ENCODE measurements at regions not wholly inside any gene's neighbourhood (a gene's known extent, or its start where the extent isn't known, plus 50 kb on each side); places are given as distances from the start of the nearest gene placed in this dataset.

DNA sequence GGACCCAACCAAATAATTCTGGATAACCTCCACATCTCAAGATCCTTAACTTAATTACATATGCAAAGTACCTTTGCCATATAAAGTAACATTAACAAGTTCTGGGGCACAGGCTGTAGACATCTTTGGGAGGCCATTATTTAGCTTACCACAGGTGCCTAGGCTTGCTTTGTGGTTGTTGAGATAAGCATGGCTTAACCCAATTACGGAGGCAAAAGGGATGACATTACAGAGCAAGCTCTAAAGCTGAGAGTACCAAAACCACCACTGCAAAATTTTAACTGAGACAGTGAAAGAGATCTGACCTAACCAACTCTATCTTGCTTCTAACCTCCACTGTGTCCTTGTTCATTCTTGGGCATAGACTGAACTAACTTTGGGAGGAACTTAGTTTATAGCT lies 502.9 kb upstream of the ATXN8OS start:
- Histone ChIP-seq H3K36me3 (no peaks in the 10 kb centered on the region), H3K4me1 (ENCODE audit: low read depth) (peaks cover 21% of the 10 kb centered on the region), H3K9me3 (ENCODE audit: low read depth) (no peaks in the 10 kb centered on the region), H3K27me3 (no peaks in the 10 kb centered on the region), H3K27ac (no peak overlapping the region), H3K4me3 (no peak overlapping the region)
- no peak for DNase-seq (ENCODE audit: low read depth in 1 of 2, low spot score in 1 of 2)
- TF ChIP-seq, protein P1, sequence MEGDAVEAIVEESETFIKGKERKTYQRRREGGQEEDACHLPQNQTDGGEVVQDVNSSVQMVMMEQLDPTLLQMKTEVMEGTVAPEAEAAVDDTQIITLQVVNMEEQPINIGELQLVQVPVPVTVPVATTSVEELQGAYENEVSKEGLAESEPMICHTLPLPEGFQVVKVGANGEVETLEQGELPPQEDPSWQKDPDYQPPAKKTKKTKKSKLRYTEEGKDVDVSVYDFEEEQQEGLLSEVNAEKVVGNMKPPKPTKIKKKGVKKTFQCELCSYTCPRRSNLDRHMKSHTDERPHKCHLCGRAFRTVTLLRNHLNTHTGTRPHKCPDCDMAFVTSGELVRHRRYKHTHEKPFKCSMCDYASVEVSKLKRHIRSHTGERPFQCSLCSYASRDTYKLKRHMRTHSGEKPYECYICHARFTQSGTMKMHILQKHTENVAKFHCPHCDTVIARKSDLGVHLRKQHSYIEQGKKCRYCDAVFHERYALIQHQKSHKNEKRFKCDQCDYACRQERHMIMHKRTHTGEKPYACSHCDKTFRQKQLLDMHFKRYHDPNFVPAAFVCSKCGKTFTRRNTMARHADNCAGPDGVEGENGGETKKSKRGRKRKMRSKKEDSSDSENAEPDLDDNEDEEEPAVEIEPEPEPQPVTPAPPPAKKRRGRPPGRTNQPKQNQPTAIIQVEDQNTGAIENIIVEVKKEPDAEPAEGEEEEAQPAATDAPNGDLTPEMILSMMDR (IDR thresholded peaks at IDR 0.05; ENCODE audit: low read depth, low read length) = no peak

DNA sequence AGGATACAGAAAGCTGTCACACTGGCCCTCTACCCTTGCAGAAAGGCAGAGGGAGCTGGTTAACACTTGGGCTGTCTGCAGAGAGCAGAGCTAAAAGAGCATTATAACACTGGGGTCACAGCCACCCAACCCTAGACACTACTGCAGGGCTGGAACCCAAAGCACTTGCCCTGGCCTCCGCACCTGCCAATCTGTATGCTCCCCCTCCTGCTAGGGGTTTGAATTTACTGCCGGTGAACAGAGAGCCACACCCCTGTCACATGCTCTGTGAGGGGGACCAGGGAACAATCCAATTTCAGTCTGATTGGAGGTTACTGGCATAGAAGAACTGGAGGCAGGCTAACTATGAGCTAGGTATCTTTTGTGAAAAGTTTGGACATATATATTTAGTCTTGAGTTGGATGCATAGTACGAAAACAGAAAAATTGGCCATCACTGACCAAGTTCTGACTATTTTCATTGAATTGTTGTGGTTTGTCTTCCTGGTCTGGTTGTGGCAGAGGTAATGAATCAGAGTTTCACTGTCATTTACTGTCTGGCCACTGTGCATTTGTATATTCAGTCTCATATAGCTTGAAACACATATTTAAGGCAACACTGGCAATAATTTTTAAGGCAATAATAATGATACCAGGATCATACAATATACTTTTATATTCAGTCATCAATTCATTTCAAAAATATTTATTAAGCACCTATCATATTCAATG lies 504.3 kb upstream of the ATXN8OS start:
- Histone ChIP-seq H3K9me3 (ENCODE audit: low read depth) (no peaks in the 10 kb centered on the region), H3K27me3 (no peaks in the 10 kb centered on the region), H3K27ac (no peak overlapping the region), H3K36me3 (no peaks in the 10 kb centered on the region), H3K4me3 (no peak overlapping the region), H3K4me1 (ENCODE audit: low read depth) (peaks cover 27% of the 10 kb centered on the region)
- no peak for DNase-seq (ENCODE audit: low read depth in 1 of 2, low spot score in 1 of 2)
- TF ChIP-seq, protein P1 (IDR thresholded peaks at IDR 0.05; ENCODE audit: low read depth, low read length) = no peak

DNA sequence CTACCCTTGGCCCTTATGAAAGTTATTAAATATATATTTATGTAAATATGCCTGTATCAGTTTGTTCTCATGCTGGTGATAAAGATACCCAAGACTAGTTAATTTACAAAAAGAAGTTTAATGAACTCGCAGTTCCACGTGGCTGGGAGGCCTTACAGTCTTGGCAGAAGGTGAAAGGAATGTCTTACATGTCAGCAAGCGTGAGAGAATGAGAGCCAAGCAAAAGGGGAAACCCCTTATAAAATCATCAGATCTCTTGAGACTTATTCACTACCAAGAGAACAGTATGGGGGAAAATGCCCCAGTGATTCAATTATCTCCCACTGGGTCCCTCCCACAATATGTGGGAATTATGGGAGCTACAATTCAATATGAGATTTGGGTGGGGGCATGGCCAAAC lies 506.0 kb upstream of the ATXN8OS start:
- Histone ChIP-seq H3K36me3 (no peaks in the 10 kb centered on the region), H3K4me1 (ENCODE audit: low read depth) (peaks cover 39% of the 10 kb centered on the region), H3K27me3 (no peaks in the 10 kb centered on the region), H3K4me3 (no peak overlapping the region), H3K9me3 (ENCODE audit: low read depth) (no peaks in the 10 kb centered on the region), H3K27ac (peak overlapping the region; percentile 87)
- no peak for DNase-seq (ENCODE audit: low read depth in 1 of 2, low spot score in 1 of 2)
- TF ChIP-seq, protein P1 (IDR thresholded peaks at IDR 0.05; ENCODE audit: low read depth, low read length) = no peak

DNA sequence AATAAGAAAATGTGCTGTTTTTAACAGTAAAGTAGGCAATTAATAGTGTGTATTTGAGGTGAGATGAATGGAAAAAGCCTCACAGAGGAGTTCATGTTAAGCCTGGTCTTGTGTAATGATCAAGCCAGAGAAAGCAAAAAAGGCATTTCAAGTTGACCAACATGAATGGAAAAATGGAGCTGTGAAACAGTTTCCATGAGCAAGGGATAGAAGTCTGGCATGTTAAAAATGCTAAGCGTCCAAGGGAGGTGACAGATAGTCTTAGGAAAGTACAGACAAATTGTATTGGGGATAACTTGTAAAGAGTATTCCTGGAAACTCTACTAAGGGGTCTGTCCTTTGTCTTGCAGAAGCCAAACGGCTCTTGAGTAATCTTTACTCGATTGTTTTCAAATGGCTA lies 506.8 kb upstream of the ATXN8OS start:
- H3K4me1 ChIP-seq (ENCODE audit: low read depth) = peaks cover 39% of the 10 kb centered on the region
- H3K4me3 ChIP-seq = no peak overlapping the region
- H3K27ac ChIP-seq = peak overlapping the region; percentile 87
- no peaks in the 10 kb centered on the region for H3K36me3 ChIP-seq
- DNase-seq (ENCODE audit: low read depth in 1 of 2, low spot score in 1 of 2) = peak in 1 of 2 donors; percentile 64
- H3K27me3 ChIP-seq = no peaks in the 10 kb centered on the region
- TF ChIP-seq, protein P1 (IDR thresholded peaks at IDR 0.05; ENCODE audit: low read depth, low read length) = no peak
- H3K9me3 ChIP-seq (ENCODE audit: low read depth) = no peaks in the 10 kb centered on the region

DNA sequence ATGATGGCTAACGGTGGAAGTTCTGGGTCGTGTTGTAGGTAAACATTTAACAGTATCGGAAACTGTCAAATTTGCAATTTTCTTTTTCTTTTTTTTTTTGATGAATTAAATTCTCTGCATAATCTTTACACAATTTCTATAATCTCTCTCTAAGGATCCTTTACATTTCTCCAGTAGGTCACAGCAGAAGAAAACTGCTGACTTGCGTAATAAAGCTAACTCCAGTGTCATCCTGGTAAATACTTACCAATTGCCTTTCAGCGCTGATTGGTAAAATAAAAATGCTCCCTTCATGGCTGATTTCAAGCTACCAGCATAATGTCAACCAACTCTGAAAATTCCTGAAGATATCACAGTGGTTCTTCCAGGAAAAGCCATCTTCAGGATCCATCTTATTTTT lies 510.5 kb upstream of the ATXN8OS start:
- H3K4me3 ChIP-seq = no peak overlapping the region
- H3K27me3 ChIP-seq = no peaks in the 10 kb centered on the region
- H3K36me3 ChIP-seq = no peaks in the 10 kb centered on the region
- H3K27ac ChIP-seq = no peak overlapping the region
- peaks cover 36% of the 10 kb centered on the region for H3K4me1 ChIP-seq (ENCODE audit: low read depth)
- TF ChIP-seq, protein P1 (IDR thresholded peaks at IDR 0.05; ENCODE audit: low read depth, low read length) = no peak
- H3K9me3 ChIP-seq (ENCODE audit: low read depth) = no peaks in the 10 kb centered on the region
- DNase-seq (ENCODE audit: low read depth in 1 of 2, low spot score in 1 of 2) = no peak
